Activated CD4-positive, CD25-positive, alpha-beta regulatory T cell treated with anti-CD3 and anti-CD28 coated beads, Interleukin-2, amount 50 U/mL, for 24 hours (primary cell): ENCODE measurements at regions not wholly inside any gene's neighbourhood (a gene's known extent, or its start where the extent isn't known, plus 50 kb on each side); places are given as distances from the start of the nearest gene placed in this dataset.
"Not testable (repeated sequence)": the region's sequence is repeated elsewhere in the genome, so short reads cannot be mapped to it uniquely, and the experiment has no call there.

Experiments
- ATAC-seq, 2 donors: fragments of 150-1000 bp; cut with Tn5 transposase; one replicate each; pipeline ENCODE4 v1.10.0; 2021; ENCODE audit warnings: mild to moderate bottlenecking in 1 of 2, moderate library complexity in 1 of 2

DNA sequence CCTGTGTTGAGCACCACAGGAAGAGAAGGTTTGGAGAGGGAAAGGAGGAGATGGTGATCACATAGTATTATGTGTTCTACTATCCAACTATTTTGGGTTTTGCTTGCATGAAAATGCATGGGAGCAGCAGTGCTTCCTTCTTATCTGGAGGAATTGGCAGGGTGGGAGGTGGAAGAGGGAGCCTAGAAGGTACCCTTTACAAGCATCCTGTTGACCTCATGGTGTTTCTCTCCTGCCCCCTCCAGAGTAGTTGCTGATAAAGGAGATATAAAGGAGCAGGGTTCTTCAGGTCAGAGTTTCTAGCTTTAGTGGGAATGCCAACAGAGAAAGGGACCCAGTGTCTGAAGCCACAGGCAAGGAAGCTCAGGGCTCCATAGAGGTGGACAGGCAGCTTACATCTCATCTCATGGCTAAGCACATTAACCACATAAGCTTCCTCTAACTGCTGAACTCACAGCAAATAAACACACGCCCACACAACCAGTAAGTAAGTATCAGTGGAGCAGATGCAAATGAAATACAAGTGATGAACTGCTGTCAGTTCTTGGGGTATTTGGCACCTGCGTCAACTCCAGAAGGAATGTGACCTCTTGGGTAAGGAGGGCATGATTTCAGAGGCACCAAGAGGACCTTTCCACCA, 174.2 kb upstream of the SLC38A2 start:
- ATAC-seq, result peak; percentile 27 to 31

GRCh38 chr12:46543378-46543795, 170.8 kb upstream of the SLC38A2 start:
- ATAC-seq, result not testable (repeated sequence)

DNA sequence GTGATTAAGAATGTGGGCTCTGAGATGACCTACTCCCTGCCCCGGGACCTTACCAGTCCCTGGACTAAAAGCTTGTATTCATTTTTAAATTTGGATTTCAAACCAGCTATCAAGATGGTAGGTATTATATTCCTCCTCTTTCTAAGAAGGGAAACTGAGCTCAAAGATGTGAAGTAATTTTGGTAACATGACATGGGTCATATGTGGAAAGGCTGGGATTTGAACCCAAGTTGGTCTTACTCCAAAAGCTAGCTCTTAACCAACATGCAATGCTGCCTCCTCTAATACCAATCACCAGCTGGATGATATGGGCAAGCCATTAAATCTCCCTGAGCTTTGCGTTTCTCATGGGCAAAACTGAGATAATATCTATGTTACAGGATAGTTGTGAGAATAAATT, 166.4 kb upstream of the SLC38A2 start:
- no peak for ATAC-seq

GRCh38 chr12:46537387-46537955, 164.9 kb upstream of the SLC38A2 start:
- no peak for ATAC-seq

GRCh38 chr12:46536316-46536715, 163.7 kb upstream of the SLC38A2 start:
- ATAC-seq, result not testable (repeated sequence)

GRCh38 chr12:46535907-46536306, 163.3 kb upstream of the SLC38A2 start:
- ATAC-seq, result no peak

- ATAC-seq, result no peak
Measured at GRCh38 chr12:46535376-46535775, 162.8 kb upstream of the SLC38A2 start.

DNA sequence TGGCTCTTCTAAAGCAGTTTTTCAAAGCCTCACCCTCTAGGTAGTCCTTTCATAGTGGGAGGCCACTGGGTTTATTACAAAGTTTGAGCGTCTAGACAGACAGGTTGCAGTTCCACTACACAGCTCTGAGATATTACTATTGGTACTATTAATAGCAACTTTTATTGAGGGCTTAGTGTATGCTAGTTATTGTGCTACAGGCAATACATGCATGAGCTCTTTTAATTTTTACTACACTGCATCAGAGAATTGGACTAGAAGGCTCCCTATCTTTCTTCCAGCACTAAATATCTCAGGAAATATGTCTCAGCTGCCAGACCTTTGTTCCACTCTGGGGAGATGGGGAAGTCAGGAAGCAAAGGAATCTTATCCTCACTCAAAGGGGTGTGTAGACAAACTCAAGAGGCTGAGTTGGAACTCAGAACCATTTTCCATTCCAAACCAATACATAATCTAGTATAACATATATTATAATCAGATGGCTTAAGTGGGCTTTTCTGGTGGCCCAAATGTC, 161.8 kb upstream of the SLC38A2 start:
- ATAC-seq, result no peak

DNA sequence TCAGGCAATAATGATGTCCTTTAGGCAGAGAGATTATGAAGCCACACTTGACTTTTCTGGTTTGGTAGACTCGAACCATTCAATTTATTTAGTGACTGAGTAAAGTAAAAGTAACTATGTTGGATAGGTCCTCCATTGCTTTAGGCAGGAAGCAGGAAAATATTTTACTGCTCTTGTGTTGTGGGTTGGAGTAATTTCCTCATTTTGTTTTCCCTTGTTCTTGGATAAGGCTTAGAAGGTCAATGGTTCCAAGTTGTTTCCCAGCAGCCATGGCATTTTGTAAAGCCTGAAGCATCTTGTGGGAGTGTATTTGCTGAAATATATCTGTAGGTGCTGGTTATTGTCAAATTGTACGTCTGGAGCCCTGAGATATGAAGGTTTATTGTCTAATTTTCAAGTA, 161.2 kb upstream of the SLC38A2 start:
- no peak for ATAC-seq

- ATAC-seq, result no peak
Measured at GRCh38 chr12:46531804-46532203, 159.2 kb upstream of the SLC38A2 start.

DNA sequence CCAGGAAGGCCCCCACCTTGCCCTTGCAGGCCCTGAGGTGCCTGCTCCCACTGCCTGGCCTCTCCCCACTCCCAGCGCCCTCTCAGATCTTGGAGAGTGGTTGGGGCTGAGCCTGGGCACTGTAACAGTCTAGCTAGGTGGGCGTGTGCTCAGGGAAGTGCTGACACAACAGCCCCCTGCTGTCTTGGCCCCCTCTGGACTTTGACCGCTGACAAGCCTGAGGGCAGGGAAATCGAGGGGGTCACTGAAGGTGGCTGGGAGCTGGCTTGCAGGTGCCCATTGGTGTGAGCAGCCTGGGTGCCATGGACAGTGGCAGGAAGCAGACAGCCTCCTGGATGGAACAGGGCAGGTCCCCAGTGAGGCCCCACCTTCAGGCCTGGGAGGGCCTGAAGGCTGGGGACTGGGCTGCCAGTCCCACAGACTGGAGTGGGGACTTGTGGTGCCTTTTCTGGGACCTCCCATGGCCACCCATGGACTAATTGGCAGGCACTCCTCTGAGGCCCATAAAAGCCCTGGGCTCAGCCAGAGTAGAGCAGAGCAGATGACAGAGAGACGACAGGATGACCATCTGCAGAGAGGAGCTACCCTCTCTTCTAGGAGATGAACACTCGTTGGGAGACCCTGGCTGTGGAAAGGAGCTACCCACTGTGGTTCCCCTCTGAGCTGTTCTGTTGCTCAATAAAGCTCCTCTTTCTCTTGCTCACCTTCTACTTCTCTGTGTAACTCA, 158.6 kb upstream of the SLC38A2 start:
- no peak for ATAC-seq

- ATAC-seq, result no peak
Measured at GRCh38 chr12:46530373-46531056, 157.9 kb upstream of the SLC38A2 start.

DNA sequence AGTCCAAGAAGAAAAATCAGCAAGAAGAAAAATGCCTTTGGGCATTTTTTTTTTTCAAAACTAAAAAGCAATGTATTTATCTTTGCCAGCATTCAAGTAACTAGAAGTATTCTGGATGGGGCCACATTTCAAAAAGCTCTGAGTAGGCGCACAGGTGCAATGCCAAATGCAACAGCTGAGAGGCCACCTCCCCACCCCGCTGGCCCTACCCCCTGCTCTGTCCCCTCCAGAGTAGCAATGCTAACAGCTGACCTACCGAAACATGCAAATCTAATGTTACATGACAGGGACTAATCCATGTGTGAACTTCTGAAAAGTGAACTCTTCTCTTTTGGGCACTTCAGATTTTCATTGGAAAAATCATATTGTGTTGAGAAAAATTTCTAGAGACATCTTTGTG, 153.7 kb upstream of the SLC38A2 start:
- no peak for ATAC-seq

DNA sequence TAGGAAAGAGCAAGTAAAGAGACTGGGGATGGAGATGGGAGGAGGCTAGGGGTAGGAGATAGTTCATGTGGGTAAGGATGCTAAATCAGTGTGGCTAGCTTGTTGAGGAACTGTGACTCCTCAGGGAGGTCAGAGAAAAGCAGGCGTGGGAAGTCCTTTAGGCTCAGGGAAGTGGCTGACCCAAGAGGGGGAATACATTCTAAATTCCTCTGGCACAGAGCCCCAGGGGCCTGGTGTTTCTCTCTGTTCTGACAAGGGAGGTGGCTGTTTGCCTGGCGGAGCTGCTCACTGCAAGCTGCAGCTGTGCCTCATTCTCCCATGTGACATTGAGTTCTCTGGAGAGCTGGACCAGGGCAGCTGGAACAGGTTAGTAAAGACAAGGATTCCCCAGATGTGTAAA, 152.2 kb upstream of the SLC38A2 start:
- ATAC-seq, result no peak

DNA sequence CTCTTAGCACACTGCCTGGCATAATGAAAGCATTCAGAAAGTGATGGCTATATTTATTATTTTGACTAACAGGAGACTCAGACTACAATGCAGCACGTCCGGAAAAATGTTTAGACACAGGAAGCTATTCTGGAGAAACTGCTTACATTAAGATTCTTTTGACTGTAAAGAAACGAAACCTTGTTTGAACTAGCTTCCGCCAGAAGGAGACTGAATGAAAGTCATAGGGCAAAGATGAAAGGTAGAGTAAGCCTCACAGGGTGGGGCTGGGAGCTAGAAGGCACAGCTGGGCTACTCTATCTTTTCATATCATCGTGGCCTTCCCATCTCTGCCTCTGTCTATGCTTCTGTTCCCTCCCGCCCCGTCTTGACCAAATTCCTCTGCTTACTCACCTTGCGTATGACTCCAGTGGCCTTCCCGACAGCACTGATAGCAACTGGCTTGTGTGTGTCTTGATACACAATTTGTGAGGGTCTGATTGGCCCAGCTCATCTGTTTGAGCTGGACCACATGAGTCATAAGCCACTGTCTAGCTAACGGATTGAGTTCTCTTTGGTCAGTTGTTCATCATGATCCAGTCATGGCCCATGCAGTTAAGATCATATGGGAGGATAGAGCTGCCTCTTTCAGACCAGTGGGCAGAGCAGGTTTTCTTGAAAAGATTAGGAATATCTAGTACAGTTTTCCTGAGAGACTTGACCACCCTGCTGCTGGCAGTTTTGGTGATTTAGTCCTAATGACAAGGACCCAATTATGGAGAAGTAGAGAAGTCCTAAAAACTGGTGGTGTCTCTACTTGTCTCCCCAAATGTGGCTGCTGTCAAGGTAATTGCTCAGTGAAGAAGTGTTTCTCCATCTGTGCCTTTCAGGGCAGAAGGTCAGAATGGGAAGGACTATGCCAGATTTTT, 151.5 kb upstream of the SLC38A2 start:
- ATAC-seq, result peak; percentile 76 to 77

- no peak for ATAC-seq
Measured at GRCh38 chr12:46523446-46523845, 150.9 kb upstream of the SLC38A2 start.

DNA sequence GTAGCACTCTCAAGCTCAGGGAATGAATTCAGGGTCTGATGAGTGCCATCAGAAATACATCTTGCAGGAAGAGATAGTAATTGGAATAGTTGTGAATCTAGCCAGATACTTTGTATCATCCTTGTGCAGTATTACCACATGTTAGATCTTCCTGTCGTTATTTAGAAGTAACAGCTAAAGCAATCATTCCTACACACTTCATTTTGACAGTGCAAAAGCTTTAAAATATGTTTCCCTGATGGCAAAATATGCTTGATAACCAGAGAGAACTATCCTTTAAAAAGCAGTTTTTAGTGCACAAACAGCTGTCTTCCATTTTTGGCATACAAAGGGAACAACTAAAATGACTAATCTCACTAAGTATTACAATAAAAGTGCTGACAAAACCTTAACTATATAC, 149.5 kb upstream of the SLC38A2 start:
- no peak for ATAC-seq

- ATAC-seq, result no peak
Measured at GRCh38 chr12:46521145-46521544, 148.6 kb upstream of the SLC38A2 start.

- no peak for ATAC-seq
Measured at GRCh38 chr12:46519407-46519806, 146.8 kb upstream of the SLC38A2 start.

DNA sequence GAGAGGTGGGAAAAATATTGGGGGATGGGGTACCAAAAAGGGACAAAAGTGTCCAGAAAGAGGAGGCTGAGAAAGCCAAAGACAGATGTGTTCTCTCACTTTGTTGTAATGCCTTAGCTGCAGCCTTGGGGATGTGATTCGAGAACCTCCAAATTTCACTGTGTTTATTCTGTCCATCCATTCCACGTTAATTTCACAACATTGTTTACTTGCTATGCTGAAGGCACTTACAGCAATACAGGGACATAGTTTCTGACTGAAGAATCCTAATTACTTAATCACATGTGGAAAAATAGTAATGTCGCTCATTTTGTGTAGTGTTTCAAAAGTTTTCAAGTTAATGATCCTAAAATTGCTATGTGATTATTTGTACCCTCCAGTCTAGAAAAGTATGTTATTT, 146.2 kb upstream of the SLC38A2 start:
- ATAC-seq, result no peak

DNA sequence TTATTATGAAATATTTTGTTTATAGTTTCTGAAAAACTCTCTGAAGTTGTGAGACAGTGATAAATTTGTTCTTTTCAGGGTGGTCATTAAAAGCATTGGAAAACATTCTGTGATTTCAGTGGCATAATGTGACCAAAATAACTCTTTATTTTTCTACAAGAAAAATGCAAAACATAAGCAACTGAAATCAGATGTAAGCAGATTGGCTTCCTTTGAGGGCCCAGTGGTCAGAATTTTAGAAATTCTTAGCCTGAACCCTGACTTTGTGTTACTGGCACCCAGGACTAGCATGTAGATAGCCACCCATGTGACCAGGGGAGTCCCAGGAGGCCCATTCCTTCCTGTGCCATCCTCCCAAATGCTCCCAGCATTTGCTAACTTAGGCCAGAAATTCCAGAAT, 145.6 kb upstream of the SLC38A2 start:
- no peak for ATAC-seq

- ATAC-seq, result no peak
Measured at GRCh38 chr12:46517579-46517962, 145.0 kb upstream of the SLC38A2 start.
